GM12864 (cell line): ENCODE measurements at regions not wholly inside any gene's neighbourhood (a gene's known extent, or its start where the extent isn't known, plus 50 kb on each side); places are given as distances from the start of the nearest gene placed in this dataset.

Experiments
- DNase-seq: peaks from one replicate; pipeline ENCODE4 v3.0.0-alpha.2; 2011; ENCODE audit warnings: low read depth
- H3K4me3 ChIP-seq: 2 replicates; pipeline ENCODE4 v1.5.1; 2011; ENCODE audit warnings: mild to moderate bottlenecking, low read depth, low read length, control low read depth
- CTCF ChIP-seq: IDR thresholded peaks from 2 replicates; pipeline ENCODE4 v1.5.1; 2011; ENCODE audit warnings: low read depth, mild to moderate bottlenecking, moderate library complexity, low read length, control low read depth, inconsistent platforms; ENCODE audit errors: missing control alignments

GRCh38 chr3:116591236-116591635 lies 118.3 kb upstream of the TUSC7 start:
- H3K4me3 ChIP-seq: no peak overlapping the region
- no peak for TF ChIP-seq CTCF
- DNase-seq: no peak

- no peak for TF ChIP-seq CTCF
- DNase-seq: no peak
- H3K4me3 ChIP-seq: no peak overlapping the region
Measured at GRCh38 chr3:116601206-116601605, 108.4 kb upstream of the TUSC7 start.

- no peak for TF ChIP-seq CTCF
- DNase-seq: no peak
- no peak overlapping the region for H3K4me3 ChIP-seq
Measured at GRCh38 chr3:116607205-116607604, 102.4 kb upstream of the TUSC7 start.

- no peak for DNase-seq
- no peak overlapping the region for H3K4me3 ChIP-seq
- TF ChIP-seq CTCF: no peak
Measured at GRCh38 chr3:116610124-116610523, 99.5 kb upstream of the TUSC7 start.

- H3K4me3 ChIP-seq: no peak overlapping the region
- TF ChIP-seq CTCF: peak; percentile 27
- no peak for DNase-seq
Measured at GRCh38 chr3:116614795-116615362, 94.7 kb upstream of the TUSC7 start.

- no peak overlapping the region for H3K4me3 ChIP-seq
- no peak for DNase-seq
- TF ChIP-seq CTCF: no peak
Measured at GRCh38 chr3:116618138-116618537, 91.4 kb upstream of the TUSC7 start.

- TF ChIP-seq CTCF: no peak
- no peak for DNase-seq
- H3K4me3 ChIP-seq: no peak overlapping the region
Measured at GRCh38 chr3:116618930-116619329, 90.6 kb upstream of the TUSC7 start.
